GM18499 (cell line): ENCODE measurements at regions not wholly inside any gene's neighbourhood (a gene's known extent, or its start where the extent isn't known, plus 50 kb on each side); places are given as distances from the start of the nearest gene placed in this dataset.
"Not testable (repeated sequence)": the region's sequence is repeated elsewhere in the genome, so short reads cannot be mapped to it uniquely, and the experiment has no call there.

Source experiments
- ATAC-seq: cut with Tn5 transposase; IDR thresholded peaks from one replicate; pipeline ENCODE4 v1.9.1; 2021; ENCODE audit warnings: moderate number of reproducible peaks; ENCODE audit not compliant: insufficient read depth, unreplicated experiment

GRCh38 chr5:126015235-126016181 is 407.7 kb upstream of the GRAMD2B start:
- ATAC-seq = no peak

- no peak for ATAC-seq
These were observed 407.0 kb upstream of the GRAMD2B start for GRCh38 chr5:126016256-126016655.

GRCh38 chr5:126017096-126017495 is 406.1 kb upstream of the GRAMD2B start:
- no peak for ATAC-seq

GRCh38 chr5:126020770-126021169 is 402.4 kb upstream of the GRAMD2B start:
- no peak for ATAC-seq

GRCh38 chr5:126023994-126024441 is 399.2 kb upstream of the GRAMD2B start:
- ATAC-seq = no peak

- ATAC-seq = no peak
These were observed 396.1 kb upstream of the GRAMD2B start for GRCh38 chr5:126027149-126027548.

GRCh38 chr5:126027652-126028051 is 395.6 kb upstream of the GRAMD2B start:
- no peak for ATAC-seq

GRCh38 chr5:126028336-126028735 is 394.9 kb upstream of the GRAMD2B start:
- no peak for ATAC-seq

GRCh38 chr5:126029282-126029681 is 393.9 kb upstream of the GRAMD2B start:
- ATAC-seq = not testable (repeated sequence)

GRCh38 chr5:126030698-126031097 is 392.5 kb upstream of the GRAMD2B start:
- no peak for ATAC-seq

GRCh38 chr5:126031989-126032716 is 391.1 kb upstream of the GRAMD2B start:
- no peak for ATAC-seq

- no peak for ATAC-seq
These were observed 379.5 kb upstream of the GRAMD2B start for GRCh38 chr5:126043688-126044087.

GRCh38 chr5:126044111-126044668 is 379.0 kb upstream of the GRAMD2B start:
- no peak for ATAC-seq

- ATAC-seq = no peak
These were observed 378.2 kb upstream of the GRAMD2B start for GRCh38 chr5:126044931-126045565.

GRCh38 chr5:126046318-126046717 is 376.9 kb upstream of the GRAMD2B start:
- no peak for ATAC-seq

GRCh38 chr5:126046846-126047571 is 376.2 kb upstream of the GRAMD2B start:
- ATAC-seq = no peak

GRCh38 chr5:126052120-126052519 is 371.1 kb upstream of the GRAMD2B start:
- no peak for ATAC-seq

GRCh38 chr5:126052791-126053190 is 370.4 kb upstream of the GRAMD2B start:
- no peak for ATAC-seq

GRCh38 chr5:126053630-126054029 is 369.6 kb upstream of the GRAMD2B start:
- no peak for ATAC-seq
